Vagina (tissue), 2 donors: ENCODE measurements at regions not wholly inside any gene's neighbourhood (a gene's known extent, or its start where the extent isn't known, plus 50 kb on each side); places are given as distances from the start of the nearest gene placed in this dataset.

Source experiments
- POLR2A ChIP-seq, 2 donors: fragments of 450-650 bp; IDR thresholded peaks; one replicate each; pipeline ENCODE4 v1.6.1; 2017; ENCODE audit warnings: antibody characterized with exemption in 2 of 2, mild to moderate bottlenecking in 2 of 2, moderate library complexity in 2 of 2
- TF ChIP-seq, protein P1 (sequence below), 3 experiments: fragments of 450-650 bp in 2 of 3; fragments of 200-600 bp in 1 of 3; sonication (generic) in 1 of 3; IDR thresholded peaks; one replicate each; pipeline ENCODE4 v1.5.1; 2017 to 2019; ENCODE audit warnings: antibody characterized with exemption in 3 of 3, mild to moderate bottlenecking in 2 of 3, moderate library complexity in 2 of 3

DNA sequence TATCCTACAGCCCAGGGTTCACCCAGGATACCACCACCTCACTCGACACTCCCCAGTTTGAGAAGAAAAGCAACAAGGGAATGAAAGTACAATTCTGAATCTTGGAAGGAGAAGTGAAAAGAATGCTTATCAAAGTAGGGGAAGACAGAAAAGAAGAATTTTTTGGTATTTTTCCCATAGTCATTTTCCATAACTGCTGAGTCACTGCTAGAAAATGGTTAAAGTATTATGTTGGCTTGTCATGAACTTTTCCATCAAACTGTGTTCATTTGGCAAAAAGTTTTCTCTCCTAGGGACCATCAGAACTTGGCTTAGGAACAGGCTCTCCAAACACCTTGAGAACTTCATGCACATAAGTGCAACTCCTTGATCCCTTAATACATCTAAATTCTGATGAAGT lies 192.0 kb downstream of the BCL11A start:
- TF ChIP-seq POLR2A (IDR thresholded peaks at IDR 0.05), result no peak
- TF ChIP-seq, protein P1, sequence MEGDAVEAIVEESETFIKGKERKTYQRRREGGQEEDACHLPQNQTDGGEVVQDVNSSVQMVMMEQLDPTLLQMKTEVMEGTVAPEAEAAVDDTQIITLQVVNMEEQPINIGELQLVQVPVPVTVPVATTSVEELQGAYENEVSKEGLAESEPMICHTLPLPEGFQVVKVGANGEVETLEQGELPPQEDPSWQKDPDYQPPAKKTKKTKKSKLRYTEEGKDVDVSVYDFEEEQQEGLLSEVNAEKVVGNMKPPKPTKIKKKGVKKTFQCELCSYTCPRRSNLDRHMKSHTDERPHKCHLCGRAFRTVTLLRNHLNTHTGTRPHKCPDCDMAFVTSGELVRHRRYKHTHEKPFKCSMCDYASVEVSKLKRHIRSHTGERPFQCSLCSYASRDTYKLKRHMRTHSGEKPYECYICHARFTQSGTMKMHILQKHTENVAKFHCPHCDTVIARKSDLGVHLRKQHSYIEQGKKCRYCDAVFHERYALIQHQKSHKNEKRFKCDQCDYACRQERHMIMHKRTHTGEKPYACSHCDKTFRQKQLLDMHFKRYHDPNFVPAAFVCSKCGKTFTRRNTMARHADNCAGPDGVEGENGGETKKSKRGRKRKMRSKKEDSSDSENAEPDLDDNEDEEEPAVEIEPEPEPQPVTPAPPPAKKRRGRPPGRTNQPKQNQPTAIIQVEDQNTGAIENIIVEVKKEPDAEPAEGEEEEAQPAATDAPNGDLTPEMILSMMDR (IDR thresholded peaks at IDR 0.05), result no peak
